ENCODE measurements at regions not wholly inside any gene's neighbourhood (a gene's known extent, or its start where the extent isn't known, plus 50 kb on each side); places are given as distances from the start of the nearest gene placed in this dataset.

DNA sequence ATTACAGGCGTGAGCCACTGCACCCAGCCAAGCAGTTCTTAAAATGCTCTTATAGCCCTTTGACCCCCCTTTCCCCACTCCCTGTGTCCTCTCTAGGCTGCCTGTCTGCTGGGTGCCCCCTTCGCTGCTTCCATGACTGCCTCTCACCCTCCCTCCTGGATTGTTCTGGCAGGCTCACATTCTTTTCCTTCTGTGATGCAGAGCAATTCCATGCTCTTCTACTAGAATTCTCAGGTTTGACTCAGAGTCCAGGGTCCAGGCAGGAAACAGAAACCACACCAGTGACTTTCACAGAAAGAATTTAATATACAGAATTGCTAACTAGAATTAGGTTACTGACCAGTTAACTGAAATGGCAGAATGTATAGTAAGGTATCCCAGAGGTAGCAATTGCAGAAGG is 244.8 kb downstream of the BAMBI start:
- intact Hi-C loops (cut with micrococcal nuclease) = no loop called here

DNA sequence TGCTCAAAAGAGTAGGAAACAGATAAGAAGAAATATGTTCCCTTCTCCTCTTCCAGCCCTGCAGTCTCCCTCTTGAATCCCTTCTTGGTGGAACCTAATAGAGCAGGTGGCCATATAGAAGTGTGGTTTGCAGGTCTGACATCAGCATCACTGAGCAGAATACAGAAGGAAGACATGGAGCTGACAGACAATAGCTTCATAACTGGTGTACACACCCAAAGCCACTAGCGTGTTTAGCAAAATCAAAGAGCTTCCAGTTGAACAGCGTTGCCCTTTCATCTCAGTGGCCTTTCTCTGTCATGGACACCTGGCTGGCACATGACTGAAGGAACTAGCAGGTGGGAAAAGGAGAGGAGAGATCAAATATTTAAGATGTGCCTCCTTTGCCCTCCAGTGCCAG is 245.5 kb downstream of the BAMBI start:
- intact Hi-C loops (cut with micrococcal nuclease) = no loop called here

- intact Hi-C loops (cut with micrococcal nuclease) = no loop called here
Measured at GRCh38 chr10:28924717-28925116, 247.4 kb downstream of the BAMBI start.

DNA sequence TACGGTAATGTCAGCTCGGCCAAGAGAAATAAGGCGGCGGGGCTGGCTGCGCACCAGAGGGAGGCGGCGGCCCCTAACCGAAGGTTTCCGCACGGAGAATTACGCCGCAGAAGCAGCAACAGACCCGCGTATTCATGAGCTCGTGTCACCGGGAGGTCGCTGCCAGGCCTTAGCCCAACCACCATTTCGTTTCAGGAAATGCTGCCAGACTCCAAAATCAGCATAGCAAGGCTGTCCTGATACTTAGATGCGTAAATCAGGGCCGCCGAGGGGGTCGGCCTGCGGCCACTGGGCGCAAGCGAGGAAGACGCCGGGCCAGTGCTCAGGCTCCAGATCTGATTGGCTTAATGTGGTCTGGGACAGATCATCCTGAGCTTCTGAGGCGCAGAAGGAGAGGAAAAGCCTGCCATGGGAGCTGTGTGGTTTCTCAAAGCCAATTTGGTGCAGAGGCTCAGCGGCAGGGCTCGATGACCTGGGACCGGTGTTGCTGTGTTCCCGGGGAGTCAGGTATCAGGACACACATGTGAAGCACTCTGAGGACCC is 247.9 kb downstream of the BAMBI start:
- intact Hi-C loops (cut with micrococcal nuclease) = no loop called here

- intact Hi-C loops (cut with micrococcal nuclease) = no loop called here
Measured at GRCh38 chr10:28926932-28927331, 249.6 kb downstream of the BAMBI start.

DNA sequence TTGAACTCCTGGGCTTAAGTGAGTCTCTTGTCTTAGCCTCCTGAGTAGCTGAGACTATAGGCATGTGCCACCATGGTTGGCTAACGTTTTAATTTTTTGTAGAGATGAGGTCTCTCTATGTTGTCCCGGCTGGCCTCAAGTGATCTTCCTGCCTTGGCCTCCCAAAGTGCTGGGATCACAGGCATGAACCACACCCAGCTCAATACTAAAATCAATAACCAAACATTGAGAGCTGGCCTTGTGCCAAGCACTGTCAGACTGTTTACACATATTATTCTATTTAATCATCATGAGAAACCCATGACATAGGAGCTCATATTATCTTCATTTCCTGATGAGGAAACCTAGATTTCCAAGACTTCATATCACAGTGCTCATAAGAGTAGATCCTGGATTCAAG is 251.2 kb downstream of the BAMBI start:
- intact Hi-C loops (cut with micrococcal nuclease) = no loop called here

DNA sequence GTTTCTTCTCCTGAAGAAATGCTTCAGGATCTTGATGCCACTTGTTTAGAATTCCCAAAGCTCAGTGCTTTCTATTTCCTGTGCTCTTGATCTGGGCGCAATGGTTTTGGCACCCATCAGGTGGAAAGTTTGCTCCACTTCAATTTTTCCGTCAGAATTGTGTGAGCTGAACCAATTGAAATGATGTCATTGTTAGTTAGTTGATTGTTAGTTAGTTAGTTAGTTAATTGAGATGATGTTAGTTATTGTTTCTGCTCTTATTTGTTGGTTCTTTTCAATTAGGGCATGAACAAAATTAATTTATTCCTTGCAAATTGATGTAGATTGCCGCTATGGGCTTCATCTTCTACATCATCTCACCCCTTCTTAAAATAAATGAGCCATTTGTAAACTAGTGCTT is 252.6 kb downstream of the BAMBI start:
- intact Hi-C loops (cut with micrococcal nuclease) = no loop called here

DNA sequence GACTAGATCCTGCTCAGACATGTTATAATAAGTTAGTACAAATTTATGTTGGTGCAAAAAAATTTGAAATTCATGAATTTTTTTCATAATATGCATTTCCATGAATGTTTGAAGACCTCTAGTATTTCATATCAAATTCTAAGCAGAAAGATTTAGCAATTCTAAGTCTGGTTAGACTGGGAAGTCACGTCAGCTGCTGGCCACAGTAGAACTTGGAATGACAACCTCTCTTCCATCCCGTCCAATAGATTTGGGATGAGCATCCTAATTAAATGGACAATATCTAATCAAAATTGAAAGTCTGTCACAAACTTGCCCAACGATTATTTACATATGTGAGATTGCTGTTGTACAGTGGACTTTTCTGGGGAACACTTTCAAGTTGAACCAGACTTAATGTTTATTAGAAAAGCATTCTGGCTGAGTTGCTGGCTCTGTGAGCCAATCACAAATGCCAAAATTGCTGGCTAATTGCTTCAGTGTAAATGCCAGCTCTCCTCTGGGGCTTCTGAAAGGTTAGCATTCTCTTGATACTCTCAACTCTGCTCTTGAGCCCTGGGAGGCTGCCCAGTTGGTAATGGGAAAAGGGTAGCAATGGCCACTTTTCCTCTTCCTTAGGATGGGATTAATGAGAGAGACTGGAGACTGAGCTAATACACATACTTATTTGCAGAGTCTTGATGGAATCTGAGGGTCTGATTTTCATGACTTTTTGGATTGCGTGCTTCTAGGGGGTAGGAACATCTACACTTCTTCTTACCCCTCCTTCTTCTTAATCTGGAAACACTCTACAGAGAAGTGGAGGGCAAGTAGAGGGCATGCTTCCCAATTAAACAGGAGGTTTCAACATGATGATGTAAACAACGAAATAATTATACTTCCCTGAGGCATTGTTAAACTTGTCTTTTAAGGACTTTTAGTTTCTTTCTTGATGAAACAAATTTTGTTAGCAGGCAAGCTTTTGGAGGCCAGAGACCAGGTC is 253.5 kb downstream of the BAMBI start:
- intact Hi-C loops (cut with micrococcal nuclease) = no loop called here

GRCh38 chr10:28935061-28935460 is 257.7 kb downstream of the BAMBI start:
- intact Hi-C loops (cut with micrococcal nuclease) = no loop called here

GRCh38 chr10:28937959-28938358 is 260.6 kb downstream of the BAMBI start:
- intact Hi-C loops (cut with micrococcal nuclease) = no loop called here

DNA sequence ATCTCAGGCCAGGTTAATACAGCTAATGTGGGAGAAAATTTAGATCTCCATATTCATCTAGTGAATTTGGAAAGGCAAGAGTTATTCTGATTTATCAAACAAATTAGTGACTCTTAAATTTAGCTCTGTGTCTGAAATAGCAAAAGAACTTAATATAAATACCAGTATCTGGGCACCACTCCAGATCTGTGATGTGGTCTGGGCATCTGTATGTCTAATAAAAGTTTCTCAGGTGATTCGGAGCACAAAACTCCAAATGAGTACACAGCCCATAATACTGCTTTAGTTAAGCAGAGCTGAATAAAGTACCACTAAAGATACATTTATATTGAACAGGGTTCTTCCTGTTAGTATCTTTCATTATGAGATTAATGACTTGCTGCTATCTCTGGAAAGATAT is 261.4 kb downstream of the BAMBI start:
- intact Hi-C loops (cut with micrococcal nuclease) = no loop called here

DNA sequence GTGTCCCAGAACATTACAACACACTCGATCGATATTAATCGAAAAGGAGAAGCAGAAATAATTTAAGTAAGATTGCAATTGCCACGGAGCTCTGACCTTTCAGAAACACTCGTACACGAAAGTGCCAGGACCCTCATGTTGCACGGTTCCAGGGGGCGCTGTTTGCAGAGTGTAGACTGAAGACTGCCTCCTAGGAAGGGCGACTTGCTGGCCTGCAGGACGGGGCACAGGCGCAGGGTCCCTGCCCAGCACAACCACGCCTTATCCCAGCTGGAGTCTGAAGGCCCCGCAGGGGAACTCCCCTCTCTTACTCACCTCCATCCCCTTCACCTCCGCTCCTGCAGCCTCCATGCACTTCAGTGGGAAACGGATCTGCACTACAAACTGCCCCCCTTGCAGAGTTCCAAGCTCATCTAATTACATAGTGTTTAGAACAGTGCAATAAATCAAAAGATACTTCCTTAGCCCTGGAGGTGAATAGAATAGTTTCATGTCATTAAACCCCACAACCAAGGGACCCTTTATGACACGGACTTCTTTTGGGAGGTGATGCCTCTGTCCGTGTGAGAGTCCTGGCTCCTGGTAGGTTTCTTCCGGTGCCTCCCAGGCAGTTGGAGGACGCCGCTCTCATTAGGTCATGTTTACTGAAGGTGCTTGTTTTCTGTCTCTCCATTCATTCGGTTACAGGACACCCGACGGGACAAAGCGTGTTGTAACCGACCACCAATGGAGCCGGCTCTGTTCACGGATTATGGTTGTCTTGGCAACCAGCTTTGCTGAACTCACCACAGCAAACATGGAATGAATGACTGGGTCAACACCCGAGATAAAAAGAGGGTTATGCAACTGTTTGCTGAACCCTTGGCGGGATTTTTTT is 262.2 kb downstream of the BAMBI start:
- intact Hi-C loops (cut with micrococcal nuclease) = no loop called here

- intact Hi-C loops (cut with micrococcal nuclease) = no loop called here
Measured at GRCh38 chr10:28940158-28940888, 263.0 kb downstream of the BAMBI start.

GRCh38 chr10:28942012-28942411 is 264.7 kb downstream of the BAMBI start:
- intact Hi-C loops (cut with micrococcal nuclease) = no loop called here

- intact Hi-C loops (cut with micrococcal nuclease) = no loop called here
Measured at GRCh38 chr10:28945959-28946358, 268.6 kb downstream of the BAMBI start.

DNA sequence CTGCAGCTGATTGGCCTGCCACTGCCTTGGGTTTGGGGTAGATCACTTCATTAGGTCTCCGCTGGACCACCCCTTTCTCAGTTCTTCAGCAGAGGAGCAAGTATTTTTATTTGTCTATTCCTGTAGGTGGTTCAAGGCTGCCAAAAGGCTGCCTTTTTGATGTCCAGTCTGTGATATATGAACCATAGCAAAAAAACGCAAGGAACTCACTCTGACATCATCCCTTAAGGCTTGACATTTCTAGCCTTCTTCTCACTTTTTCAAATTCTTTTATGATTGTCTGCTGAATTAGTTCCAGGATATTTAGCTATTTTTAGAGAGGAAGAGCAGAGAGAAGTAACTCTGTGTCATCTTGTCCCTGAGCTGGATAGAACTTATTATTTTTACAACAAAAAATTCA is 269.2 kb downstream of the BAMBI start:
- intact Hi-C loops (cut with micrococcal nuclease) = no loop called here

DNA sequence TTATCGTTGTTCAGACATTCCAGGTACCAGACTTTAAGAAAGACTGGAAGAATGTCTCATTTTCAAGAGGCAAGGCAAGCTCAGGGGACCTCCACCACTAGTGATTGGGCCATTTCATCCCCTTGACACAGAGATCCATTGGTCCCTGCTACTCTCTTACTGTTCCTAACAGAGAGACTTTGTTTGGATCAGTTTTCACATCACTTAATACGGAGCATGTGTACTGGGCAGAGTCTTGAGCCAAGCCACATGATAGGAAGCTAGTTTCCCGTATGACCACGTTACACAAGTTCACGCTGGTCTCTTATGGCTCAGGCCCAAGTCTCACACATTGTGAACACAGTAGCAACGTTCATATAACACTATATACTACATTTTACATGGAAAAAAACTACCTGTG is 269.9 kb downstream of the BAMBI start:
- intact Hi-C loops (cut with micrococcal nuclease) = no loop called here

DNA sequence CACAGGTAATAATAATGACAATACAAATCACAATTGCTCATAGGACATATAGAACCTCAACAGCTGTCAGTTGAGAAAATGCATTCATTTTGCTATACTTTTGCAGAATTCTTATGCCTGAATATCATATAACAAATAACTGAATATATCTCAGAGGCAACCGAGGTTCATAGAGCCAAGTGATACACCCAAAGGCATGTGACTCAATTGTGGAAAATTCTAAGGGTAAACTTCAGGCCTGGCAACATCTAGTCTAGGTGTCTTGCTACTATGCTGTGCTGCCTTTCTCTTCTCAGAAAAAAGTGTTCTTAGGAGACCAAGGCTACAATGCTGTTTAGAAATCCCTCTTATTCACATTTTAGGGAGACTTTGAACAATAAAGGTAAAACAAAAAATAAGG is 270.7 kb downstream of the BAMBI start:
- intact Hi-C loops (cut with micrococcal nuclease) = no loop called here

DNA sequence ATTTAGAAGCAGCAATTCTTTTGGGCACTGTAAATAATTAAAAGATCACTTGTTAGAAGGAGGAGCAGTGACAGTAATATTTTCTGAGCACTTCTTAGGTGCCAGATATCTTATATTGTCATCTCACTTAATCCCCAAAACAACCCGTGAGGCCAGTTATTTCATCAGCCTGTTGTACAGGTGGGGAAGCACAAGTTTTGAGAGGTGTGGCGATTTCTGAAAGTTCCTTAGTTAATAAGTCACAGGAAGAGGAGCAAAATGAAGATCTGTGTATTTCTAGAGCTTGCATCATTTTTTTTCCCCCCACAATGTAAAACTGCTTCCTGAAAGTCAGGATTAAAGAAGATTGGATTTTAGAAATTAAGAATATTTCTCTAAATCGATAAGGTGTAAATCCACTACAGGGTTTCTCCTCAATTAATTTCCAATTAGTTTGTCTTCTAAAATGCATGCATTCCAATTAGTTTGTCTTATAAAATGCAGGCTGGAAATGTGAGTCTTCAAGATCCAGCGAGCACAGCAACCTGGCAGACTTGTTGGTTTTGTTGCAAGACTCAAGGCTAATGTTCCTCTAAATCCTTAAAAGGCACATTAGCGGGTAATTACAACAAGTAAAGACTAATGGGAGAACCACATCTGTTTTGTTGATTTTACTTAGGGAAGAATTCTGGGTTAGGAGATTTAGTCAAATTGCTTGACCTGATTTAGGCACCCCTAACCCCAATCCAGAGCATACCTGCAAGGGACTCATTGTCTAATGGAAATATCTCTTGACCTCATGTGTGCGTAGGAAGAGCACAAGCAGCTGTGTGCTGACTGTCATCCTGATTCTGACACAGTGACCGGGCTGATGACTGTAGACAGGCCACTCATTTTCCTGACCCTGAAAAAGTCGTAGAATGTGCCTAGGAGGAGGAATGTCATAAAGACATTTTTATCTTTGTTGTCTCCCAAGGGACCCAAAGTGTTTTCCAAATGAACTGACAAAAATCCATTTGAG is 272.0 kb downstream of the BAMBI start:
- intact Hi-C loops (cut with micrococcal nuclease) = no loop called here

DNA sequence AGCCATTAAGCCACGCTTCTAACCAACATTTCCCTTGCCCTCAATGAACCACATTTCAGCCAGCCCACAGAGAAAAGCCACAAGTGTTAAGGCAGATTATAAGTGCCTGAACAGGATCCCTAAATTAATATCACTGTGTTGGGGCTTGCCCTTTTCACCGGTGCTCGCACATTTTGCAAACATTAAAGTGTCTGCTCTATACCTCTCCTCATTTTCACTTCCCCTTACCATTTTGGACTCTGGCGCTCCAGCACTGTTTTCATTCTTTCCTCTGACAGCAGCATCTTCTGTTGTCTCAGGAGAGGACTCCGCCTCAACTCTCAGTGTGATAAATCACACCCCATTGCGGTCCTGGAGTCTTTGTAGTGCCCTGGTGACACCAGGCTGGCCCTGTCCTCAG is 274.2 kb downstream of the BAMBI start:
- intact Hi-C loops (cut with micrococcal nuclease) = no loop called here
